GM19238 (cell line): ENCODE measurements at regions not wholly inside any gene's neighbourhood (a gene's known extent, or its start where the extent isn't known, plus 50 kb on each side); places are given as distances from the start of the nearest gene placed in this dataset.
A peak's percentile ranks its signal among the peaks of the same experiment; 100 is the strongest.
"Not testable (repeated sequence)": the region's sequence is repeated elsewhere in the genome, so short reads cannot be mapped to it uniquely, and the experiment has no call there.

Experiments
- DNase-seq: peaks from one replicate; pipeline ENCODE4 v3.0.0; 2011; ENCODE audit warnings: low spot score; ENCODE audit not compliant: insufficient read length

- DNase-seq = no peak
Observed at GRCh38 chr11:67776852-67777520, 102.6 kb upstream of the ALDH3B2 start.

- not testable (repeated sequence) for DNase-seq
Observed at GRCh38 chr11:67774175-67774574, 99.8 kb upstream of the ALDH3B2 start.

GRCh38 chr11:67768001-67768730 is 93.7 kb upstream of the ALDH3B2 start:
- not testable (repeated sequence) for DNase-seq

- not testable (repeated sequence) for DNase-seq
Observed at GRCh38 chr11:67761211-67761610, 86.8 kb upstream of the ALDH3B2 start.

GRCh38 chr11:67759321-67759720 is 84.9 kb upstream of the ALDH3B2 start:
- DNase-seq = not testable (repeated sequence)

GRCh38 chr11:67758467-67758866 is 84.0 kb upstream of the ALDH3B2 start:
- not testable (repeated sequence) for DNase-seq

GRCh38 chr11:67758009-67758408 is 83.6 kb upstream of the ALDH3B2 start:
- DNase-seq = not testable (repeated sequence)

GRCh38 chr11:67753820-67754219 is 79.4 kb upstream of the ALDH3B2 start:
- not testable (repeated sequence) for DNase-seq

GRCh38 chr11:67745181-67745726 is 70.8 kb upstream of the ALDH3B2 start:
- DNase-seq = no peak

GRCh38 chr11:67744231-67744630 is 69.8 kb upstream of the ALDH3B2 start:
- DNase-seq = not testable (repeated sequence)

- not testable (repeated sequence) for DNase-seq
Observed at GRCh38 chr11:67738231-67738630, 63.8 kb upstream of the ALDH3B2 start.

GRCh38 chr11:67737562-67738080 is 63.2 kb upstream of the ALDH3B2 start:
- not testable (repeated sequence) for DNase-seq

- DNase-seq = peak; percentile 7
Observed at GRCh38 chr11:67732045-67732787, 57.8 kb upstream of the ALDH3B2 start.

GRCh38 chr11:67731583-67731982 is 57.2 kb upstream of the ALDH3B2 start:
- no peak for DNase-seq

GRCh38 chr11:67728163-67728571 is 53.7 kb upstream of the ALDH3B2 start:
- not testable (repeated sequence) for DNase-seq

GRCh38 chr11:67727066-67728040 is 52.9 kb upstream of the ALDH3B2 start:
- not testable (repeated sequence) for DNase-seq
